ENCODE measurements at regions not wholly inside any gene's neighbourhood (a gene's known extent, or its start where the extent isn't known, plus 50 kb on each side); places are given as distances from the start of the nearest gene placed in this dataset.
A peak's percentile ranks its signal among the peaks of the same experiment; 100 is the strongest.

- H3K4me3 ChIP-seq (ENCODE audit: low read depth, low read length), result no peak overlapping the region
- POLR2A ChIA-PET, result interaction anchor here (0.7 to 1.6 kb wide), 4 partner anchors 11 to 36 kb away, joined by 3 to 6 read pairs (median 3); no protein-coding TSS in a partner anchor
- CTCF ChIA-PET, result interaction anchor here (0.6 to 7.3 kb wide), 15 partner anchors 8 to 261 kb away, joined by 3 to 81 read pairs (median 4); no protein-coding TSS in a partner anchor
- peak; percentile 35 for TF ChIP-seq CTCF (IDR thresholded peaks at IDR 0.05; ENCODE audit: insufficient read depth, low read length, missing control alignments)
- DNase-seq (ENCODE audit: low read depth, low spot score), result peak; percentile 82
These were observed 64.4 kb upstream of the EMX2 start for GRCh38 chr10:117477961-117478670.

- ChIA-PET CTCF (interaction anchor here (0.9 to 7.3 kb wide), 14 partner anchors 9 to 261 kb away, joined by 3 to 81 read pairs (median 5); no protein-coding TSS in a partner anchor), POLR2A (interaction anchor here (1.2 to 1.6 kb wide), 3 partner anchors 14 to 16 kb away, joined by 3 to 6 read pairs (median 6); no protein-coding TSS in a partner anchor)
- no peak for TF ChIP-seq CTCF (IDR thresholded peaks at IDR 0.05; ENCODE audit: insufficient read depth, low read length, missing control alignments)
- DNase-seq (ENCODE audit: low read depth, low spot score), result no peak
- no peak overlapping the region for H3K4me3 ChIP-seq (ENCODE audit: low read depth, low read length)
These were observed 65.2 kb upstream of the EMX2 start for GRCh38 chr10:117477211-117477947.

GRCh38 chr10:117476716-117477115 lies 65.8 kb upstream of the EMX2 start:
- H3K4me3 ChIP-seq (ENCODE audit: low read depth, low read length), result no peak overlapping the region
- CTCF ChIA-PET, result interaction anchor here (1.4 to 7.3 kb wide), 9 partner anchors 9 to 260 kb away, joined by 4 to 81 read pairs (median 8); no protein-coding TSS in a partner anchor
- POLR2A ChIA-PET, result interaction anchor here (1.2 to 1.6 kb wide), 3 partner anchors 12 to 34 kb away, joined by 4 to 7 read pairs (median 6); no protein-coding TSS in a partner anchor
- no peak for TF ChIP-seq CTCF (IDR thresholded peaks at IDR 0.05; ENCODE audit: insufficient read depth, low read length, missing control alignments)
- no peak for DNase-seq (ENCODE audit: low read depth, low spot score)

- DNase-seq (ENCODE audit: low read depth, low spot score), result no peak
- POLR2A ChIA-PET, result interaction anchor here (1.2 to 1.6 kb wide), 3 partner anchors 12 to 34 kb away, joined by 4 to 7 read pairs (median 6); no protein-coding TSS in a partner anchor
- no peak overlapping the region for H3K4me3 ChIP-seq (ENCODE audit: low read depth, low read length)
- CTCF ChIA-PET, result interaction anchor here (0.9 to 7.3 kb wide), 6 partner anchors 23 to 61 kb away, joined by 3 to 81 read pairs (median 6); no protein-coding TSS in a partner anchor
- no peak for TF ChIP-seq CTCF (IDR thresholded peaks at IDR 0.05; ENCODE audit: insufficient read depth, low read length, missing control alignments)
These were observed 66.3 kb upstream of the EMX2 start for GRCh38 chr10:117476281-117476680.

GRCh38 chr10:117472872-117473271 lies 69.7 kb upstream of the EMX2 start:
- ChIA-PET CTCF (interaction anchor here (0.6 to 1.0 kb wide), 2 partner anchors 30 kb away, joined by 3 to 6 read pairs; no protein-coding TSS in a partner anchor), POLR2A (no interaction called here)
- no peak for TF ChIP-seq CTCF (IDR thresholded peaks at IDR 0.05; ENCODE audit: insufficient read depth, low read length, missing control alignments)
- DNase-seq (ENCODE audit: low read depth, low spot score), result no peak
- H3K4me3 ChIP-seq (ENCODE audit: low read depth, low read length), result no peak overlapping the region

All from AG04449 (cell line).